HG02981 (cell line): ENCODE measurements at regions not wholly inside any gene's neighbourhood (a gene's known extent, or its start where the extent isn't known, plus 50 kb on each side); places are given as distances from the start of the nearest gene placed in this dataset.
"Not testable (repeated sequence)": the region's sequence is repeated elsewhere in the genome, so short reads cannot be mapped to it uniquely, and the experiment has no call there.

ENCODE experiments used
- ATAC-seq: cut with Tn5 transposase; IDR thresholded peaks from one replicate; pipeline ENCODE4 v1.9.1; 2021; ENCODE audit warnings: mild to moderate bottlenecking, moderate library complexity; ENCODE audit not compliant: unreplicated experiment

GRCh38 chr6:112401083-112401482 is 54.0 kb downstream of the RFPL4B start:
- no peak for ATAC-seq

GRCh38 chr6:112407101-112407590 is 60.0 kb downstream of the RFPL4B start:
- no peak for ATAC-seq

- ATAC-seq = no peak
Measured at GRCh38 chr6:112408522-112408921, 61.4 kb downstream of the RFPL4B start.

GRCh38 chr6:112409311-112409710 is 62.2 kb downstream of the RFPL4B start:
- ATAC-seq = no peak

GRCh38 chr6:112413780-112414179 is 66.7 kb downstream of the RFPL4B start:
- no peak for ATAC-seq

- no peak for ATAC-seq
Measured at GRCh38 chr6:112415366-112415765, 68.2 kb downstream of the RFPL4B start.

- ATAC-seq = no peak
Measured at GRCh38 chr6:112416866-112417265, 69.7 kb downstream of the RFPL4B start.

- not testable (repeated sequence) for ATAC-seq
Measured at GRCh38 chr6:112427011-112427410, 79.9 kb downstream of the RFPL4B start.

GRCh38 chr6:112427499-112427898 is 80.4 kb downstream of the RFPL4B start:
- no peak for ATAC-seq

- no peak for ATAC-seq
Measured at GRCh38 chr6:112428477-112428876, 81.3 kb downstream of the RFPL4B start.

- ATAC-seq = no peak
Measured at GRCh38 chr6:112429226-112429625, 82.1 kb downstream of the RFPL4B start.

- ATAC-seq = no peak
Measured at GRCh38 chr6:112431803-112432202, 84.7 kb downstream of the RFPL4B start.

- ATAC-seq = no peak
Measured at GRCh38 chr6:112432853-112433252, 85.7 kb downstream of the RFPL4B start.

- no peak for ATAC-seq
Measured at GRCh38 chr6:112433457-112433856, 86.3 kb downstream of the RFPL4B start.

GRCh38 chr6:112434896-112435435 is 87.8 kb downstream of the RFPL4B start:
- ATAC-seq = no peak

- ATAC-seq = no peak
Measured at GRCh38 chr6:112437058-112437457, 89.9 kb downstream of the RFPL4B start.

GRCh38 chr6:112439010-112439409 is 91.9 kb downstream of the RFPL4B start:
- ATAC-seq = no peak

- no peak for ATAC-seq
Measured at GRCh38 chr6:112439432-112439831, 92.3 kb downstream of the RFPL4B start.

- no peak for ATAC-seq
Measured at GRCh38 chr6:112441607-112442006, 94.5 kb downstream of the RFPL4B start.

- ATAC-seq = no peak
Measured at GRCh38 chr6:112443179-112444065, 96.3 kb downstream of the RFPL4B start.

GRCh38 chr6:112448786-112449185 is 101.7 kb downstream of the RFPL4B start:
- not testable (repeated sequence) for ATAC-seq

- ATAC-seq = no peak
Measured at GRCh38 chr6:112450663-112451062, 103.5 kb downstream of the RFPL4B start.
